Breast epithelium (tissue), 3 donors: ENCODE measurements at regions not wholly inside any gene's neighbourhood (a gene's known extent, or its start where the extent isn't known, plus 50 kb on each side); places are given as distances from the start of the nearest gene placed in this dataset.

Experiments
- CTCF ChIP-seq, 3 donors: fragments of 450-650 bp; IDR thresholded peaks; one replicate each; pipeline ENCODE4 v1.5.1; 2016 to 2017; ENCODE audit warnings: antibody characterized with exemption in 3 of 3, mild to moderate bottlenecking in 3 of 3, moderate library complexity in 3 of 3
- POLR2A ChIP-seq: fragments of 450-650 bp; IDR thresholded peaks from one replicate; pipeline ENCODE4 v1.6.1; 2016; ENCODE audit warnings: antibody characterized with exemption, mild to moderate bottlenecking, moderate library complexity

- TF ChIP-seq POLR2A (no peak), CTCF (IDR thresholded peaks at IDR 0.05) (no peak)
These were observed 351.5 kb downstream of the PLPP3 start for GRCh38 chr1:56227886-56228285.
